WTC11 (cell line): ENCODE measurements at regions not wholly inside any gene's neighbourhood (a gene's known extent, or its start where the extent isn't known, plus 50 kb on each side); places are given as distances from the start of the nearest gene placed in this dataset.

Experiments used
- RORB ChIP-seq: fragments of 250-450 bp; sonication (Bioruptor Pico); IDR thresholded peaks from 2 replicates; pipeline ENCODE4 v1.9.0; 2021; ENCODE audit warnings: mild to moderate bottlenecking
- ZNF423 ChIP-seq: fragments of 250-450 bp; sonication (Bioruptor Pico); IDR thresholded peaks from 2 replicates; pipeline ENCODE4 v2.1.2; 2022; ENCODE audit warnings: mild to moderate bottlenecking, moderate library complexity
- TF ChIP-seq, protein P1 (sequence below): fragments of 200-600 bp; IDR thresholded peaks from 2 replicates; pipeline ENCODE4 v1.8.0; 2022; ENCODE audit warnings: antibody characterized with exemption

DNA sequence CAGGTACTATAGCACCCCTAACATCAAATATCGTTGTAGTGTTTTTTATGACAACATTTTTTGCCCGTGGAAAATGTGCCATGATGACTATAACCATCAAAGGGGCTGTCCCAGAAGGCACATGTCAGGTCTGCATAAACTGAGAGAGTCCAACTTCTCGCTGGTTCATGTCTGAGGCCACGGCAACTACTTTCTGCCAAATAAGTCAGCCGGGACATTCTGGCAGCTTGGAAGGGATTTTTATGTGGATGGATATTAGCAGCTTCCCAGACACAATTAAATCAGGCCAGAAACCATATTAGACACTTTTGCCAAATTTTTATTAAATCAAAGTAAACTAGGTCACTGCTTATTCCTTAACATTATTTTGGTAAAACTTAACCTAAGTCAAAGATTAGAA lies 477.4 kb upstream of the FZD8 start:
- TF ChIP-seq, protein P1, sequence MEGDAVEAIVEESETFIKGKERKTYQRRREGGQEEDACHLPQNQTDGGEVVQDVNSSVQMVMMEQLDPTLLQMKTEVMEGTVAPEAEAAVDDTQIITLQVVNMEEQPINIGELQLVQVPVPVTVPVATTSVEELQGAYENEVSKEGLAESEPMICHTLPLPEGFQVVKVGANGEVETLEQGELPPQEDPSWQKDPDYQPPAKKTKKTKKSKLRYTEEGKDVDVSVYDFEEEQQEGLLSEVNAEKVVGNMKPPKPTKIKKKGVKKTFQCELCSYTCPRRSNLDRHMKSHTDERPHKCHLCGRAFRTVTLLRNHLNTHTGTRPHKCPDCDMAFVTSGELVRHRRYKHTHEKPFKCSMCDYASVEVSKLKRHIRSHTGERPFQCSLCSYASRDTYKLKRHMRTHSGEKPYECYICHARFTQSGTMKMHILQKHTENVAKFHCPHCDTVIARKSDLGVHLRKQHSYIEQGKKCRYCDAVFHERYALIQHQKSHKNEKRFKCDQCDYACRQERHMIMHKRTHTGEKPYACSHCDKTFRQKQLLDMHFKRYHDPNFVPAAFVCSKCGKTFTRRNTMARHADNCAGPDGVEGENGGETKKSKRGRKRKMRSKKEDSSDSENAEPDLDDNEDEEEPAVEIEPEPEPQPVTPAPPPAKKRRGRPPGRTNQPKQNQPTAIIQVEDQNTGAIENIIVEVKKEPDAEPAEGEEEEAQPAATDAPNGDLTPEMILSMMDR, result no peak
- TF ChIP-seq RORB (CRISPR knock-in tag), result no peak
- no peak for TF ChIP-seq ZNF423
